AG08395 (cell line): ENCODE measurements at regions not wholly inside any gene's neighbourhood (a gene's known extent, or its start where the extent isn't known, plus 50 kb on each side); places are given as distances from the start of the nearest gene placed in this dataset.
A peak's percentile ranks its signal among the peaks of the same experiment; 100 is the strongest.

Experiments
- DNase-seq: peaks from one replicate; pipeline ENCODE4 v3.0.0; 2012; ENCODE audit warnings: mixed read lengths, low spot score

DNA sequence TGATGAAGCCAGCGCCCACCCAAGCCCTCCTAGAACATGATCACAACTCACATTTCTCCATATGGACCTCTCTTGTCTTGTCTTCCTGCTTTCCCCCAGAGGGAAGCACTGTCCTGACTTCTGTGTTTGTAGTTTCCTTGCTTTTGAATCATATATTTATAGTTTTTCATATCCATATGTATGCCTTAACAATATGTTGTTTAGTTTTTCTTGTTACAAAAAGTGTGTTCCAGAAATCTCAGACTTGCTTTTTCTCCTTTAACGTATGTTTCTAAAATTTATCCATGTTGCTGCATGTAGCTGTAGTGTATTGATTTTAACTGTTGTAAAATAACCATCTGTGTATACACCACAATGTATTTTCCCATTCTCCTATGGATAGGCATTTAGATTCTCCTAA is 182.0 kb upstream of the SMIM23 start:
- DNase-seq, result no peak

DNA sequence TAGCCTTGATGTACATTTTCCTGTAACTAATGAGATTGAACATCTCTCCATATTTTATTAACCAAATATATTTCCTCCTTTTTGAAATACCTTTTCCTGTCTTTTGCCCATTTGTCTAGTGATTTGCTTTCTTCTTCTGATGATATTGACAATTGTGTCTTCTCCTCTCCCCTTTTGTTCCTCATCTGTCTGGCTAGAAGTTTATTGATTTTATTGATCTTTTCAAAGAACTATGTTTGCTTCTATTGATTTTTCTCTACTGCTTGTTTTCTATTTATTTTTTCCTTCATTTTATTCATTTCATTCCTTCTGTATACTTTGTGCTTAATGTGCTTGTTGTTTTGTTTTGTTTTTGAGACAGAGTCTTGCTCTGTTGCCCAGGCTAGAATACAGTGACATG is 181.4 kb upstream of the SMIM23 start:
- DNase-seq, result no peak

DNA sequence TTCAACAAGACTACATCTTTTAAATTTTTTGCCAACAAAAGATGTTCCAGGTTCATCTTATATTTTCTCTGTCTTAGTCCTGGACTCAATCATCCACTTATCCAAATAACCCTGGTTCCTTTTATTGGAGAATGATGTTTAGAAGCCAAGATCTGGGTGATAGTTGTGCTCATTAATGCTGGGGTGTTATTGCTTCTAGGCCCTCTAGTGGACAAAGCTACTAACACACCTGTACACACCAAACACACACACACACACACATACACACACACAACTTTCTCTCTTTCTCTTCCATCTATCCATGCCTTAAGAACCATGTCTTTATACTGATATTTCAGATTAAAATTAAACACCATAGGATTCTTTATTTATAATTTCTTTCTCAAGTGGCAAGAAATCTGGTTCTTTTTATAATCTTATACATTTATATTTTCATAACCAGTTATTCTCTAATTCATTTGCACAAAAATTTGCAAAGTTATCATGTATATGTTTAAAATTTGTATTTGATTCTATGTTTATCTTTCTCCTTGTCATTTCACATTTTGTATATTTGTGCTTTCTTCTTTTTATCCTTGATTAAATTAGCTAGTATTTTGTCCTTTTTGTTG is 179.1 kb upstream of the SMIM23 start:
- DNase-seq, result no peak

DNA sequence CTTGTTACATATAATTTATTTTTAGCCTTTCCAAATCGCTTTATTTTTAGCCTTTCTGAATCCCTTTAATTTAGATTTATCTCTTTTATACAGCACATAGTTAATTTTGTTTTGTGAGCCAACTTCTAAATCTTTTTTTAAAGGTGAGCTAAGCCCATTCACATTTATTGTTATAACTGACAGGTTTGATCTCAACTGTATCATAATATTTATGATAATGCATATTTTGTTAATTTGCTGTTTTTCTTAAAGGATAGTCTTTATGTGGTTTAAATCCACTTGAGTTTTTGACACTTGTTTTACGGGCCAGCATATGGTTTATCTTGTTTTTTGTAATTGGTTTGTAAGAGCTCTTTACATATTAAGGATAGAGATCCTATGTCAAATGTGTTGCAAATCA is 177.8 kb upstream of the SMIM23 start:
- DNase-seq, result no peak

DNA sequence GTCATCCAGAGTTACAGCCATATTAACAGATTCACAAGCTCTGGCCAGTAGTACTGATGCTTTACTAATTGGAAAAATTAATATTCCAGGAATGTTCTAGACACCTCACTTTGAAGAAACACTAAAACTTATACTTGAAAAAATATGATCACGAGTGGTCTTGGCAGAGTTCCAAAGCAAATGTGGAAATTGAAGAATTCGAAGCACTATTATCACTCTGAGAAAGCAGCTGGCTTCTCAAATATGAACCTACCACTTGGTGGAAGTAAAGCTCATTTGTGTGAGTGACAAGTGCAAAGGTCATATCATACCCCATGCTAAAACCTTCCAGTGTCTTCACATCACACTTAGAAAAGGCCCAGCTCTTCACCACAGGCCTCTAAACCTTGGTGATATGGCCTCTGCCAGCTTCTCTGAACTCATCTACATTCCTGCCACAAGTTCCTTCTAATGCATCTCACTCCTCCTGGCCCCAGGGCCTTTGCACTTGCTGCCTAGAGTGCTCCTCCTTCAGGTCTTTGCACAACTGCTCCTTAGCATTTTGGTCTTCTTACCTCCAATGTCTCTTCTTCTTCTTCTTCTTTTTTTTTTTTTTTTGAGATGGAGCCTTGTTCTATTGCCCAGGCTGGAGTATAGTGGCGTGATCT is 175.7 kb upstream of the SMIM23 start:
- DNase-seq, result no peak

DNA sequence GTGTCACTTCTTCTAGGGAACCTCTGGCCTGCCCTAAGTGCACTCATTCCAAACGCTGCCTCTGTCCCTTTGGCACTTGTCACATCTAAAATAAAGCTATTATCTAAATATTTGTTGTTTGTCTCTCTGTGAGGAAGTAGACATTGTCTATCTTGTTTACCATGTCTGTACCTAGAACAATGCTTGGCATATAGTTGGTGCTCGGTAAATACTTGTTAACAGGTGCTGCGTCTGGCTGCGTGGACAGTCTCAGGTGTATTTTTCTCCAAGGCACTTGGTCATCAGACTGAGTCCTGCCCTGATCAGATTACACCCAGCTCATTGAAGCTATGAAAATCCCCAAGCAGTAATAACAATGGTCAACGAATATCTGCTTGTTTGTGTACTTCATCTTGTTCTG is 174.9 kb upstream of the SMIM23 start:
- no peak for DNase-seq

DNA sequence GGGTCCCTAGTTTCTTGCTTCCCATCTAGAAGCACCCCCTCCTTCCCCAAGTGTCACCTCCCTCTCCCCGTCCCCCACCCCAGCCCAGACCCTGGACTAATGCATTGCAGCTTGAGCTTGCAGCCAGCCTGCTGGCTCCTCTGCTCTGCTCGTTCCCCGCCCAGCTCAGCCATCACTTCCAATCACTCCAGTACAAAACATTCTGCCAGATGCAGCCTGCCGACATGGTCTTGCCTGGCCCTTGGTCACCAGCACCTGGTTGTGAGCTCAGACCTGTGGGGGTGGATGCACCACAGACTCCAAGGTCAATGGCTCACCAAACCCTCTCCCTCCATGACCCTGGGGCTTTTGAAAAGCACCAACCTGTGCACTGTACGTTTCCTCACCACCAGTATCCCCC is 172.9 kb upstream of the SMIM23 start:
- DNase-seq, result no peak

DNA sequence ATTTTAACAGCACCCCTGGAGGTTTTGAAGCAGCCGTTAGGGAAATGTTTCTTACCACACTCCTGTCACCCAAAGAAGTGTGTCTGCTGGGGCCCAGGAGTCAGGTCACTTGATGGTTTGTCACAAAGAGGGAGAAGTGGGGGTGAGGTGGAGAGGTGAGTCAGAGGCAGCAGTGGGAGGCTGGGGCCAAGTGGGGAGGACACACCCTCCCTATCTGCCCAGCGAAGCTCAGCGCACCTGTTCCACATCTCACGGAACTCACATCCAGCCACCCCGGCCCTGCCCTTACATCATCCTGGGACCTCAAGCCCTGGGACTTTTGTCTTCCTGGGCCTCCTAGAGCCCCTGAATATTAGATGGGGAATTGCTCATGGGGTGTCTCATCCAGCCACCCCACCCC is 171.1 kb upstream of the SMIM23 start:
- no peak for DNase-seq

DNA sequence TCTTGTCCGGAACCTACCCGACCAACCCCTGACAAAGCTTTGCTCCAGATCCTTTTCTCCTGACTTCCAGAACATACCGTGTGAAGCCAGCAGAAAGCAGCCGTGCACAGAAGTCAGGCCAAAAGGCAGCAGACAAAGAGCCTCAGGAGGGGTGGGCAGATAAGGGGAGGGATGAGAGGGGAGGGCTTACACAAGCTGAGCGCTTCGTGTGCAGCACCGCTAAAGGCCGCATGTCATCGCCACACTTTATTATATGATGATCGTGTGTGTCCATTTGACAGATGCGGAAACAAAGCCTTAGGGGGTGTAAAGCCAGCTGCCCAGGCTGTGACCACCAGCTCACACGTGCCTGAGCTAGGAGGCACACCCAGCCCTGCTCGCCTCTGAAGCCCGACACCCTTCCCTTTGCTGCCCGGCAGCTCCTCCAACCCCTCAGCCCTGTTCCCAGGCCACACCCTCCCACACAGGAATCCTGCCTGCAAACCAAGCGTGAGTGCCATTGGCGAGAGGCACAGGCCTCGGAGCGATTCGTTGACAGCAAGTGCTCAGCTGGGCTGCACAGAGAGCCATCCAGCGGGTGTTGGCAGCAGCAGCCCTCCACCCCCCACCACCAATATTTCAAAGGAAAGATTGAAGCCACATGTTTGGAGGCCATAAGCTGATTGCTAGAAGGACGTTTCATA is 170.5 kb upstream of the SMIM23 start:
- DNase-seq, result peak; percentile 21

DNA sequence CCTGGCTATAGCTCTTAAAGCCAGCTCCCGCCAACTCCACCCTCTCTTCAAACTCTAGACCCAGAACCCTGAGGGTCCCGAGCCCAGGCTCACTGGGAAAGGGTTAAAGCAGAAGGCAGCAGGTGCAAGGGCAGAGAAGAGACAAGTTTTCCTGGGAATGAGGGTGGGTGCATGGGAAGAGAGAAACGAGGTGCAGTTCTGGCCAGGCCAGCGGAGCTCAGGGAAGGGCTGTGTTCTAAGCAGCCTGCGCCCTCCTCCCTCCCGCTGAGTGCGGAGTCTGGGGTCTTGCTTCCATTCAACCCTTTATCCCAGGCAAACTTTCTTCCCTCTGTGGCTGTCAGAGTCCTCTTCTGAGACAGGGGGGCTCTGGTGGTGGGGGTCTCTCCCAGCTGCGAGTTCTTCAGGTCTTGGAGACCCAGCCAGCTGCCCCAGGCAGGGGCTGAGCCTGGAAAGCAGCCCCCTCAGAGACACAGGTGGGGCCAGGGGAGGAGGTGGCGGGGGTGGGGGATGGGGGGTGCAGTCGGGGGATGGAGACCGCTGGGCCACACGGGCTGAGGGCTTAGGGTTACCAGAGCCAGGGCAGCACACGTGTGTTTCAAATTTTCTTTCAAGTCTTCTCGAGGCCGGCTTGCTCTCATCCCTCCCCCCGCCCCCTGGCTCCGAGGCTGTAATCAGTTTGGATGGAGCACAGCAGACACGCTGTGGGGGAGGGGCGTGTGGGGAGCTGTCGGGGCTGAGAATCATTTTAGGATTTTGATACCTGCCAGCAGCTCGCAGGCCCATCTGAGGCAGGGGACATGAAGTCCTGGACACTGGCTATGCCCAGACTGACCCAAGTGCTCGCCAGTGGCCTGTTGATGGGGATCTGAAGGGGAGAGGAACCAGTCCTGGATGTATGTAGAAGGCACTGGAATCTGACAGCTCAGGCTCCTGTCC is 169.6 kb upstream of the SMIM23 start:
- no peak for DNase-seq

DNA sequence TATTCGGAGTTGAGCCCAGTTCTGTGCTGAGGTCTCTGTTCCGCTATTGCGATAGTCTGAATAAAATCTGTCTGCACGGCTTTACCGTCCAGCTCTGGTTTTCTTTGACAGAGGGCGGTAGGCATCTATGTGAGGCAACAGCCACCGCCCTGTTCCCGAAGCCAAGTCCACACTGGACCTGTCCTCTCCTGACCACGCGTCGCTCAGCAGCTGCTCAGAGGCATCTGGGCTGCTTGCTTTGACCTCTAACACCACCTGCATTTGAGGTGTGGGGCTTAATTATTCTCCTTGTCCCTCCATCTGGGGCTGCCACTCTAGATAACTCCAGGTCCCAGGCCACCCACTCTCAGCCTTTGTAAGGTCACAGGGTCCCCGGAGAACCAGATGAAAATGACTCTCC is 168.4 kb upstream of the SMIM23 start:
- no peak for DNase-seq

DNA sequence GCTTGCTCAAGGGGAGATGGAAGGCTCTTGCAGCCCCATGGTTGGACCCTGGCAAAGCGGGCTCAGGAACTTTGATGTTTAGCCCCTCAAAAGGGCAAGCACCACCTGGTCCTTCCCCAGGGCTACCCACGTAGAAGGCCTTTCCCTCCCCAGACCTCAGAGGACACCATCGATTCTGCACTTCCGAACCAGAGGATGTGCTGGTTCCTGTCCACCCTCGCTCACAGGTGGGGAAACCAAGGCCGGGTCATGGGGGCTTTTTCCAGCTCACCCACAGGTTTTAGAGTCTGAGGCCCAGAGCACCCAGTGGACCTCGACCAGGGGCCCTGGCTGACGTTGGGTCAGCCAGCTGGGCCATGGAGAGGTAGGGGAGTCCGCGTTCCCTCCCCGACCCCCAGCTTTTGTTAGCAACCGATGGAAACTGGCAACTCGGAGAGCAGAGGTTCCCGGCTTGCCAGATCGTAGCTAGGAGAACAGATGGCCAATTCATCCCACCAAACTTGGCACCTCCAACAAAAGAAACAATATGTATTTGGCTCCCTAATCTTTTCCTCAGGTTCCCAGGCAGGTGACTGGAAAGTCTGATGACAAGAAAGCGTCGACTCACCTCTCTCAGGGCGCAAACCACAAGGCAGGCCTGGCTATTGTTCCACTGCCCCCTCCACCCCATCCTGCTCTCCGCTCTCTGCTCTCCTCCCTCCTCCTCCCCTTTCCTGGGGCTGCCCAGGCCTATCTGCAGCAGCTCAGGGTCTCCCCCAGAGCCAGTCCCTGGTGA is 167.6 kb upstream of the SMIM23 start:
- no peak for DNase-seq

DNA sequence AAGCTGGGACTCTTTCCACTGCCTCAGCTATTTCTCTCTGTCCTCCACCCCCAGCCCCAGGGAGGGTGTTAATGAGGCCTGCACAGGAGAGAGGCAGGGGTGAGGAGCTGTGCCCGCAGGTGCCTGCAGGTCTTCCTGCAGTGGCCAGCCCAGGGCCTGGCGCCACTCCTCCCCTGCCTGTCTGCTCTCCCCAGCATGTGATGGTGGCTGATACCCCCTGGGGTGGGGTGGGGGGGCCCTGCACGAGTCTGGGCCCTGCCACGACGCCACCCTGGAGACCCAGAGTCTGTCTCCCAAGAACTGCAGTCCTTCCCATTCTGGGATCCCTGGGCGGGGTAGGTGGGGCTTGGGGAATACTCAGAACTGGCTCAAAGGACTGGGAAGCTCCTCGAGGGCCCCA is 166.4 kb upstream of the SMIM23 start:
- DNase-seq, result no peak

DNA sequence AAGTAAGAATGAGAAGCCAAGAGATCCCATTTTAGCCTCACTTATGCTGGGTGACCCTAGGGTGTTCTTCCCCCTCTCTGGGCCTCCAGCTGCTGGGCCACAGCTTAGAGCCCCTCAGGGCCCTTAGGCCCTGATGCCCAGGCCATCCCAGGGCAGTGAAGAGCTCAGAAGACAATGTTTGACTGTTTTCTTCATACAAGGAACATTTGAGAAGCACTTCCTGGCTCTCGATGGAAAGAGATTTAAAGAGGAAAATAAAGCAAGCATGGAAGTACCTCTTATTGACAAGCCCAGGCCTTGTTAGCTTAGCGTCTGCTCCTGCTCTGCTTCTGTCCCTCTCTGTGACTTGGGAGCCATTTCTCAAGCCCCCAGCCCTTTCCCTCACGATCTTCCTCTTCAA is 165.9 kb upstream of the SMIM23 start:
- DNase-seq, result no peak

DNA sequence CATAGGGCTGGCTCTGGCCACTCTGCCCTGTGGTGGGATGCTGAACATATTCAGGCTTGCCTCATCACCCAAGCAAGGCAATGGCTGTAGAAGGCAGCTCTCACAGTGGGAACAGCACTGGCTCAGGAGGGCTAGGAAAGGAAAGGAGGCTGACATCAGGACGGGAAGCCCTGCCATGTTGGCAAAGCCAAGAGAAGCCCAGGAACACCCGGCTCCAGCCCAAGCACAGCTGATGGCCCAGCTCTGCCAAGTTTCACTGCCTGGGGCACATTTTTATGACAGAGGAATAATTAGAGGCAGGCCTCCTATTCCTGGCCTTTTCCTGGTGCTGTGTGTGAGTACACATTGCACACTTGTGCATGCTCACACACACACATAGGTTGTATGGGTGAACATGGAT is 163.6 kb upstream of the SMIM23 start:
- DNase-seq, result no peak

DNA sequence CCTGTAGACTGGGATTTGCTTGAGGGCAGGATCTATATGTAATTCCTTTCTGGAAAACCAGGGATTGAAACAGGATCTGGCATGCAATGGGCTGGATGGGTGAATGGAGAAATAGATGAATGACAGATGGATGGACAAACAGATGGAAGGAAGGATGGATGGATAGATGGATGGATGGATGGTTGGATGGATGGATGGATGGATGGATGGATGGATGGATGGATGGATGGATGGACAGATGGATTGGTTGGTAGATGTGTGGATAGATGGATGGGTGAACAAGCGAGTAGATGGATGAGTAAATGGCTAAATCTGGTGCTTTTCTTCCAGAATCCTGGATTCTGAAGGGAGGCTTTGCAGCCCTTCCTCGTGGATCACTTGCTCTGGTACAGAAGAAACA is 162.5 kb upstream of the SMIM23 start:
- DNase-seq, result no peak

DNA sequence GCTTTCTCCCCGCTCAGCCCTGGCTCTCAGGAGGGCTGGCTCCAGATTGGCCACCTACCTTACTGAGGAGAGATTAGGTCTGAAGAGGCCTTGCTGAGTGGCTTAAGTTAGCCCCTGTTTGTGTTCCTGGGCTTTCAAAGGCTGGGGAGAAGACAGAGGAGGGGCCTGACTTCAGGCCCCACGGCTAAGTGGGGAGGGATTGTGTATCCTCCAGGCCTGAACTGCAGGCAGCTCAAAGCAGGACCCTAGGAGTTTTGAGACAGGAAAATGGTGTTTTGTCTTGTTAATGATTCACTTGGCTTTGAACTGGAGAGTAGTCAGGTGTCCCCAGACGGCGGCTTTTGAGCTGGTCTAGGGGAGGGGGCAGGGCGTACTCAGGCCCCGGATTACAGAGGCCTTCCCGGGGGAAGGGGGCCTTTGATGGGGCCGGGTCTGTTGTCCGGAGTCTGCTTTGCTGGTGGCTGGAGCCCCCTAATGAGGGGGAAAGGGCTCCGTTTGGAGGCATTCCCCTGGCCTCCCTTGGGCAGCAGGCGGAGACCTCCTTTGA is 162.0 kb upstream of the SMIM23 start:
- DNase-seq, result no peak

DNA sequence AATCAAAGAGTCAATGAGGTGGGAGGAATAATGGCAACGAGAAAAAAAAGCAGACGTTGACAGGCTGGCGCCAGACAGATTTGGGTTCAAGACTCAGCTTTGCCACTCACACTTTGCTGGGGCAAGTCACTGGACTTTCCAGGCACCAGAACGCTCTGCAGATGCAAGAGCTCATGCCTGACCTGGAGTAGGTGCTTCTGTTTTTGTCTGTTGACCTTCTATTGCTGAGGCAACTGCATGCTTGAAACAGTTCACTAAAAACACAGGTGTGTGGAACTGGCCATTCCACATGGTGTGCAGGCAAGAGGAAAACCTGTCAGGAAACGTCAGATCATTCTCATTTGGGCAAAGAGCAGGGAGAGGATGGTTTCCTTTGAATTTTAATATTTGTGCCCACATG is 161.2 kb upstream of the SMIM23 start:
- no peak for DNase-seq

DNA sequence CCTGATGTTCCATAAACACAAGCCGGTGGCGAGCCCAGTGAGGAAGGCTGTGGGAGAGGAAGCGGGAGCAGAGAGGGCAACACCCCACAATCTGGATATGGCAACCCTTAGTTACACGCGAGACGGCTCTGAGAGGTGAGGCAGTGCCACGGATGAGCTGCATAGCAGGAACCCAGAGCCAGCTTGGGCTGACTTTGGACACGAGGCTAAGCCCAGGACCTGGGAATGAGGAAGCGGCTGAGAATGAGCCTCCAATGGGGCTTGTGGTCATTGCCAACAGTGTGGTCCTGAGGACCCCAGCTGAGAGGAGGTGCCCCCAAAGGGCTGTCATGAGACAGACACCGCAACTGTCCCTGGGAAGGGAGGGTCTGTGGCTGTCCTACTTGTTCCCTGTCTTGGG is 160.0 kb upstream of the SMIM23 start:
- no peak for DNase-seq

DNA sequence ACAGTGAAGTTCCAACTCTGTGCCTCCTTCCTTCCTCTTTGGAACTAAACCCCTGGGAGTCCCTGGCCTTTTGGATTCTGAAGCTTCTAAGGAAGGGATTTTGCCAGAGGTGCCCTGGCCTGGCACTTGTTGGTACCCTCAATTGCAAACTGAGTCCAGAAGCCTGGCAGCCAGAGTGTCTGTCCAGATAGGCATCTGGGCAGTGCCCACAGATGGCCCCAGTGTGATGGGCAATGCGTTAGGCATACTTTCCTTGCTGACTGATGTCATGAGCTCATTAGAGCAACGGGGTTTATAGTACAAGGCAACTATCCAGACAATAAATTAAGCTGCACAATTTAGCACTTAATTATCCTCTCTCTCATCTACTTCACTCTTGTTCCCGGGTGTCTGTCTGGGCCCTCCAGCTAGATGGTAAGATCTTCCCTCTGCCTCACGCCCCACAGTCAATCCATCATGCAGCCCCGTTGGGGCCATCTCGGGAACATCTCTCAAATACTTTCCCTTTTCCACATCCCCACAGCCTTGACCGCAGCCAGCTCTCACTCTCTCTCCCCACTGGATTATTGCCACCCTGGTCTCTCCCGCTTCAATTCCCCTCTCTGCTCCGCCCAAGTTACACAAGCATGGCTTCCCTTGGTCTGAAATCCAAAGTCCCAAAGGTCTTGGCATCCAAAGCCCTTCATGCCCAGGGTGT is 157.5 kb upstream of the SMIM23 start:
- peak; percentile 20 for DNase-seq

DNA sequence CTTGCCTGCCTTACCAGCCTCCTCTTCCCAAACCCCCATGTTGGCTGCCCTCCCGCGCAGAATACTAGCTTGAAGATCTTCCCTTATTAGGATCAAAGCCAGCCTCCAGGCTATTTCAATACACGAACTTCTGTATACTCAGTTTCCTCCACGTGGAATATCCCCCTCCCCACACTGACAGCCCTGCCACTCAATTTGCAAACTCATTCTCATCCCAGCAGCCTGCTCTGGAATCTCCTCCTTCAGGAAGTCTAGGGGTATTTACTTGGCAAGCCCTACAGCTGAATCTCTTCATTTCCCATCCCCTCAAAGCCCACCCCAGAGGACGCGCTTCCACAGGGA is 157.0 kb upstream of the SMIM23 start:
- no peak for DNase-seq
